GM20000 (cell line): ENCODE measurements at regions not wholly inside any gene's neighbourhood (a gene's known extent, or its start where the extent isn't known, plus 50 kb on each side); places are given as distances from the start of the nearest gene placed in this dataset.

Experiments used
- DNase-seq: peaks from one replicate; pipeline ENCODE4 v3.0.0; 2012; ENCODE audit warnings: low spot score
- TF ChIP-seq, protein P1 (sequence below): IDR thresholded peaks from 2 replicates; pipeline ENCODE4 v1.5.1; 2012; ENCODE audit warnings: mild to moderate bottlenecking, control low read depth; ENCODE audit errors: extremely low read depth, missing control alignments

DNA sequence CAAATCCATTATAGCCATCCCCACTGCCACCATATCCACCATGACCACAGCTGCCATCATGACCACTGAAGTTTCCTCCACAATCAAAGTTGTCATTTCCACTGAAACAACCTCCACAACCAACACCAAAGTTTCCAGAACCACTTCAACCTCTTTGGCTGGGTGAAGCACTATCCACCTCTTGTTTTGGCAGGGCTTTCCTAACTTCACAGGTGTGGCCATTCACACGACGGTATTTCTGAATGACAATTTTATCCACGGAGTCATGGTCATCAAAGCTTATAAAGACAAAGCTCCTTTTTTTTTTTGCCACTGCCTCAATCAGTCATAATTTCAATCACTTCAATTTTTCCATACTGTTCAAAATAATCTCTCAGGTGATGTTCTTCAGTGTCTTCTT is 89.8 kb upstream of the UGP2 start:
- TF ChIP-seq, protein P1, sequence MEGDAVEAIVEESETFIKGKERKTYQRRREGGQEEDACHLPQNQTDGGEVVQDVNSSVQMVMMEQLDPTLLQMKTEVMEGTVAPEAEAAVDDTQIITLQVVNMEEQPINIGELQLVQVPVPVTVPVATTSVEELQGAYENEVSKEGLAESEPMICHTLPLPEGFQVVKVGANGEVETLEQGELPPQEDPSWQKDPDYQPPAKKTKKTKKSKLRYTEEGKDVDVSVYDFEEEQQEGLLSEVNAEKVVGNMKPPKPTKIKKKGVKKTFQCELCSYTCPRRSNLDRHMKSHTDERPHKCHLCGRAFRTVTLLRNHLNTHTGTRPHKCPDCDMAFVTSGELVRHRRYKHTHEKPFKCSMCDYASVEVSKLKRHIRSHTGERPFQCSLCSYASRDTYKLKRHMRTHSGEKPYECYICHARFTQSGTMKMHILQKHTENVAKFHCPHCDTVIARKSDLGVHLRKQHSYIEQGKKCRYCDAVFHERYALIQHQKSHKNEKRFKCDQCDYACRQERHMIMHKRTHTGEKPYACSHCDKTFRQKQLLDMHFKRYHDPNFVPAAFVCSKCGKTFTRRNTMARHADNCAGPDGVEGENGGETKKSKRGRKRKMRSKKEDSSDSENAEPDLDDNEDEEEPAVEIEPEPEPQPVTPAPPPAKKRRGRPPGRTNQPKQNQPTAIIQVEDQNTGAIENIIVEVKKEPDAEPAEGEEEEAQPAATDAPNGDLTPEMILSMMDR, result no peak
- no peak for DNase-seq

DNA sequence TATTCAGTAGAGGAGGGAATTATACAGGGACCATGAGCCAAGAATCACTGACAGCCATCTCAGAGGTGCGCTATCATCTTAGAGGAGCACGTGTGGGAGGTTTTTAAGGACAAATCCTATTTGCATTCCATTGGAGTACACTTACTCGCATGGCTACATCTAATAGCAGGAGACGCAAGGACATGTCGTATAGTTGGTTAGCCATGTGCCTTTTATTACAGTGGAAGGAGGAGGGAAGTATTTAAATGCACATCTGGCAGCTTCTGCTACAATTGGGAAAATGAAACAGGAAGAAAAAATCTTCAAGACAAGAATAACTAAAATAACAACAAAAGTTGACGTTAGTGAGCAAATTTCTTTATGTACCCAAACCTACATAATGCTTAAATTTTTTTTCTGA is 86.5 kb upstream of the UGP2 start:
- TF ChIP-seq, protein P1, result no peak
- DNase-seq, result no peak

DNA sequence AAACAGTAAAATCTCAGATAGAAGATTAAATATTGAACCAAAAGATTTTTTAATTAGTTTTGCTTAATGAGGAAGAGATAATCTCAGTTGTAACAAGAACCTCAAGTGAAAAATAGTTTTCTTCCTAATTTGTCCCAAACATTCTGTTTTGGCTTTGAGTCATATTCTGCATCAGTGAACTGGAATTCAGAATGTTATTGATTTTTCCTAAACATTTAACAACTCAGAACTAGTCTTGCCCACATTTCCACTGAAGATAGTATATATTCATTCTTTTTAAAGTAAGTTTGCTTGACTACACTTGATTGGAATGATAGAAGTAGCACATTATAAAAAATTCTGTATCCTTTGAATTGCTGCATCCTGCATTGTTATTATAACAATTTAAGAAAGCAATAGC is 85.7 kb upstream of the UGP2 start:
- TF ChIP-seq, protein P1, result no peak
- DNase-seq, result no peak

DNA sequence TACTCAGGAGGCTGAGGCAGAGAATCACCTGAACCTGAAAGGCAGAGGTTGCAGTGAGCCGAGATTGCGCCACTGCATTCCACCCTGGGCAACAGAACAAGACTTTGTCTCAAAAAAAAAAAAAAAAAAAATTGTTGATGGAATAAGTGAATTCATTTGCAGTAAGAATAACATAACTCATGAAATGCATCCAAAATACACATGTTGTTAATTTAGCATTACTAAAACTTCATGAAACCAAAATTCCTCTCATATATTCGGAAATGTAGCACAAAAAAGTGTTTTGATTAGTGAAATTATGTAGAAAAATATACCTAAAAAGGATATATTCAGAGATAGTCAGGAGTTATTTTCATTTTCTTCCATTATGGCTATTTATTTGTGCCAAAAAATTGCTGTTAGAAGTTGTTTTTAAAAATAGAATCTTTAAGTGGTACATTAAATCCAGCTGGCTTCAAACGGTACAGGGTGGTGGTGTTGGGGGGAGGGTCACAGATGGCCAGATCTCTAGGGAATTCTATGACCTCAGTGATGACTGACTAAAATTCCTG is 78.2 kb upstream of the UGP2 start:
- DNase-seq, result no peak

DNA sequence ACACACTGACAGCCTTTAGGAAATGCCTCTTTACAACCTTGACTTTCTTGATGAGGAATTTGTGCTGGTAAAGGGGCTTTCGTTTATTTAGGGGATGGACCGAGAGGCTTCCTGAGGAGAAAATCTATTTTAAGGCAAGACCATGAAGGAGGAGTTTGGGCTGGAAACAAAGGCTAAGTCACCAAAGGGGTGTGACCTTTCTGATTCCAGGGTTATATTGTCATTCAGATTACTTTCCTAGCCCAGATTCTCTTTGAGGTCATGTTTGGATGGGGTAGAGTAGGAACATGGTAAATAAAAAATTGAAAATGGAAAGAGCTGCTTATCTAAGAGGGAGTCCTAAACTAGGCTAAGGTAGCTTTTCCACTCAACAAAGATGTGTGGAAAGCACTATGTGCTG is 77.1 kb upstream of the UGP2 start:
- TF ChIP-seq, protein P1, result no peak
- DNase-seq, result no peak

More for the DNA sequence above, 78.2 kb upstream of the UGP2 start:
- TF ChIP-seq, protein P1, result no peak

DNA sequence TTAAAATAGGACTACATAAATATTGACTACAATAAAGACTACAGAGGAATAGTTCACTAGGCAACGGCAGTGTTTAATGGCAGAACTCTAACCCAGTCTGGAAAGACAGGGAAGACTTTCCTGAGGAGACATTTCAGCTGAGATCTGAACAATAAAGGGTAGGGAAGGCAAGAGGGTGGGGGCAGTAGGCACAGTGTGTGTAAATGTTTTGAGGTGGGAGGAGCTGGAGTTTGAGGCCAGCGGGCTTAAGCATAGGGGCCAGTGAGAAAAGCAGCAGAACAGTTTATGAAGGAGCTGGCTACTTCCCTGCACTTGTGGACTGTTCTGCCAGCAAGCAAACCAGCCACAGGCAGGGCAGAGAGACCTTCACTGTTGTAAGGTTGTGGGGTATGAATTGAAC is 76.6 kb upstream of the UGP2 start:
- DNase-seq, result no peak
- TF ChIP-seq, protein P1, result no peak

DNA sequence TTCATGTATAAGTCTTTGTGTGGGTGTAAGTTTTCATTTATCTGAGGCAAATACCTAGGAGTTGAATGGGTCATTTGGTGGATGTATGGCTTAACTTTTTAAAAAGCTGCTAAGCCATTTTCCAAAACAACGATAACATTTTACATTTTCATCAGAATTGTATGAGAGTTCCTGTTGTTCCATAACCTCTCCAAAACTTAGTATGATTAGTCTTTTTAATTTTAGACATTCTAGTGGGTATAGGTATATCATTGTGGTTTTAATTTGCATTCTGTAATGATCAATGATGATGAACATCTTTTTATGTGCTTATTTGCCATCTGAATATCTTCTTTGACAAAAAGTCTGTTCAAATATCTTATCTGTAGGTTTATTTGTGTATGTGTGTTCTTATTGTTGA is 74.4 kb upstream of the UGP2 start:
- TF ChIP-seq, protein P1, result no peak
- no peak for DNase-seq
